ENCODE measurements at regions not wholly inside any gene's neighbourhood (a gene's known extent, or its start where the extent isn't known, plus 50 kb on each side); places are given as distances from the start of the nearest gene placed in this dataset.

- Histone ChIP-seq H3K4me1 (ENCODE audit: control insufficient read depth, insufficient read depth, low read length) (no peaks in the 10 kb centered on the region), H3K36me3 (ENCODE audit: control insufficient read depth, insufficient read depth, low read length, severe bottlenecking) (no peaks in the 10 kb centered on the region), H3K27me3 (replicated peaks; ENCODE audit: control insufficient read depth, insufficient read depth, low read length) (peaks cover 23% of the 10 kb centered on the region), H3K9me3 (ENCODE audit: control insufficient read depth, low read length) (no peaks in the 10 kb centered on the region), H3K4me3 (ENCODE audit: low read length) (no peak overlapping the region), H3K9ac (ENCODE audit: low read length) (no peak overlapping the region)
- no peak for DNase-seq (ENCODE audit: low read depth)
Observed at GRCh38 chr10:126847666-126848065, 57.6 kb upstream of the DOCK1 start.

- no peak for DNase-seq (ENCODE audit: low read depth)
- Histone ChIP-seq H3K27me3 (replicated peaks; ENCODE audit: control insufficient read depth, insufficient read depth, low read length) (peaks cover 26% of the 10 kb centered on the region), H3K36me3 (ENCODE audit: control insufficient read depth, insufficient read depth, low read length, severe bottlenecking) (no peaks in the 10 kb centered on the region), H3K4me1 (ENCODE audit: control insufficient read depth, insufficient read depth, low read length) (no peaks in the 10 kb centered on the region), H3K9me3 (ENCODE audit: control insufficient read depth, low read length) (no peaks in the 10 kb centered on the region), H3K4me3 (ENCODE audit: low read length) (no peak overlapping the region), H3K9ac (ENCODE audit: low read length) (no peak overlapping the region)
Observed at GRCh38 chr10:126849646-126850045, 55.6 kb upstream of the DOCK1 start.

GRCh38 chr10:126851414-126852108, 53.7 kb upstream of the DOCK1 start:
- Histone ChIP-seq H3K4me3 (ENCODE audit: low read length) (no peak overlapping the region), H3K9ac (ENCODE audit: low read length) (no peak overlapping the region), H3K36me3 (ENCODE audit: control insufficient read depth, insufficient read depth, low read length, severe bottlenecking) (no peaks in the 10 kb centered on the region), H3K4me1 (ENCODE audit: control insufficient read depth, insufficient read depth, low read length) (no peaks in the 10 kb centered on the region), H3K9me3 (ENCODE audit: control insufficient read depth, low read length) (no peaks in the 10 kb centered on the region), H3K27me3 (replicated peaks; ENCODE audit: control insufficient read depth, insufficient read depth, low read length) (peaks cover 26% of the 10 kb centered on the region)
- no peak for DNase-seq (ENCODE audit: low read depth)

- no peak overlapping the region for H3K9ac ChIP-seq (ENCODE audit: low read length)
- no peaks in the 10 kb centered on the region for H3K4me1 ChIP-seq (ENCODE audit: control insufficient read depth, insufficient read depth, low read length)
- no peak overlapping the region for H3K4me3 ChIP-seq (ENCODE audit: low read length)
- DNase-seq (ENCODE audit: low read depth), result peak; percentile 15
- peaks cover 17% of the 10 kb centered on the region for H3K27me3 ChIP-seq (replicated peaks; ENCODE audit: control insufficient read depth, insufficient read depth, low read length)
- H3K9me3 ChIP-seq (ENCODE audit: control insufficient read depth, low read length), result peaks cover 3% of the 10 kb centered on the region
- no peaks in the 10 kb centered on the region for H3K36me3 ChIP-seq (ENCODE audit: control insufficient read depth, insufficient read depth, low read length, severe bottlenecking)
Observed at GRCh38 chr10:126854726-126855495, 50.3 kb upstream of the DOCK1 start.

Measured in adipocyte (in vitro differentiated cells).